ENCODE measurements at regions not wholly inside any gene's neighbourhood (a gene's known extent, or its start where the extent isn't known, plus 50 kb on each side); places are given as distances from the start of the nearest gene placed in this dataset.

- no peak for DNase-seq (ENCODE audit: low read depth)
- TF ChIP-seq CTCF (conservative IDR thresholded peaks at IDR 0.05; ENCODE audit: low read depth, low read length), result no peak
- no peak overlapping the region for H3K4me3 ChIP-seq (ENCODE audit: low read depth, low read length)
Measured at GRCh38 chr5:128020012-128020411, 63.6 kb upstream of the SLC12A2 start.

- no peak for TF ChIP-seq CTCF (conservative IDR thresholded peaks at IDR 0.05; ENCODE audit: low read depth, low read length)
- DNase-seq (ENCODE audit: low read depth), result peak; percentile 16
- H3K4me3 ChIP-seq (ENCODE audit: low read depth, low read length), result no peak overlapping the region
Measured at GRCh38 chr5:128021411-128021810, 62.2 kb upstream of the SLC12A2 start.

Data from choroid plexus epithelial cell (primary cell).